ENCODE measurements at regions not wholly inside any gene's neighbourhood (a gene's known extent, or its start where the extent isn't known, plus 50 kb on each side); places are given as distances from the start of the nearest gene placed in this dataset.

- TF ChIP-seq ZNF175 (CRISPR knock-in tag; IDR thresholded peaks at IDR 0.05; ENCODE audit: low read depth) (peak; percentile 94), HNRNPK (IDR thresholded peaks at IDR 0.05; ENCODE audit: low read depth, low read length, poor library complexity, severe bottlenecking) (no peak), TSHZ1 (CRISPR knock-in tag; IDR thresholded peaks at IDR 0.05) (no peak), CREM (IDR thresholded peaks at IDR 0.05; ENCODE audit: low read depth) (peak; percentile 64), PREB (CRISPR knock-in tag; IDR thresholded peaks at IDR 0.05) (0 out of 2 replicates have a peak, but pooled peaks have one; percentile 61), ZNF311 (CRISPR knock-in tag; IDR thresholded peaks at IDR 0.05) (peak; percentile 86), MAFK (IDR thresholded peaks at IDR 0.05; ENCODE audit: low read length) (peak; percentile 30; the same call in 1 of the 2 replicates), RBBP5 (IDR thresholded peaks at IDR 0.05; ENCODE audit: borderline replicate concordance, insufficient read depth, low read length, poor library complexity, severe bottlenecking) (peak; percentile 82), JUND (IDR thresholded peaks at IDR 0.05; ENCODE audit: borderline replicate concordance, low read depth, low read length) (peak; percentile 75), JUND (tag; IDR thresholded peaks at IDR 0.05; ENCODE audit: borderline replicate concordance, low read depth, low read length) (peak; percentile 54; the same call in 2 of the 3 replicates), IRF2 (CRISPR knock-in tag; IDR thresholded peaks at IDR 0.05) (no peak), ZBTB40 (IDR thresholded peaks at IDR 0.05) (no peak), ZBTB40 (CRISPR knock-in tag; IDR thresholded peaks at IDR 0.05) (no peak)
These were observed 340.3 kb upstream of the PRKCQ start (continued) for GRCh38 chr10:6920072-6921019.
